NCI-H82 treated with DMSO at 0.1 percent for 48 hours (cell line): ENCODE measurements at regions not wholly inside any gene's neighbourhood (a gene's known extent, or its start where the extent isn't known, plus 50 kb on each side); places are given as distances from the start of the nearest gene placed in this dataset.
"Not testable (repeated sequence)": the region's sequence is repeated elsewhere in the genome, so short reads cannot be mapped to it uniquely, and the experiment has no call there.

Experiments
- DNase-seq: peaks from one replicate; lab custom pipeline; 2025; ENCODE audit not compliant: unreplicated experiment; lab: John Stamatoyannopoulos, UW

GRCh38 chr9:30160570-30160969 is 2223.9 kb upstream of the ACO1 start:
- DNase-seq, result no peak

DNA sequence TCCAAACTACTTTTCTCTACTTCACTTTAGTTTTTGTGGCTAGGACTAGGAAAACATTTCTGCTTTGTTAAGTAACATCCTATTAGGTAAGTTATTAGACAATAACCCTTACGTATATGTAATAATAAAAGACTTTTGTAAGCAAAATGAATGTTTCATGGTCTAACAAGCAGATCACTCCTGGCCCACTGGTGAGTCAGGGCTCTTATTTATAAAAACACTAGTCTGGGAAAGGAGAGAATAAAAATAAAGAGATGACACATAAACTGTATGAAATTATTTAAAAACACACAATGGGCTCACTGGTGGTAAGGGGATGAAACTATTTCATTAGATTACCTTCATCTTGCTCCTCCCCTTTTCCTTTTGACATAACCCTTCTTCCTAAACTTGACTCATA is 2212.2 kb upstream of the ACO1 start:
- DNase-seq, result no peak

DNA sequence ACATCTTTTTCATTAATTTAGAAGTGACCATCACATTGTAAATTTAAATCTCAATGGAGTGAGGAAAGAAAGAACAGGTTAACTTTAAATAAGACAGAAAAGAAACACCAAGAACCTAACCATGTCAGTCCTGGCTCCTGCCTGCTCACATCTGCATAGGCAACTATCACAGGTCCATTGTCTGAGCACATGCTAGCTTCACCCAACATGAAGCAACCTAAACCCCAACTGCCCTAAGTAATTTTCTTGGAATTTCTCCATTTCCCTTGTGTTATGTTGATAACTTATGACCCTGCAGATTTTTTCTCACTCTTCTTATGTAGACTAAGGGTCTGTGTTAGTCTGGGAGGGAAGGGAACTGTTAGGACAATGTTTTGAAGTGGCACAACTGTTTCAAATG is 2205.8 kb upstream of the ACO1 start:
- no peak for DNase-seq

DNA sequence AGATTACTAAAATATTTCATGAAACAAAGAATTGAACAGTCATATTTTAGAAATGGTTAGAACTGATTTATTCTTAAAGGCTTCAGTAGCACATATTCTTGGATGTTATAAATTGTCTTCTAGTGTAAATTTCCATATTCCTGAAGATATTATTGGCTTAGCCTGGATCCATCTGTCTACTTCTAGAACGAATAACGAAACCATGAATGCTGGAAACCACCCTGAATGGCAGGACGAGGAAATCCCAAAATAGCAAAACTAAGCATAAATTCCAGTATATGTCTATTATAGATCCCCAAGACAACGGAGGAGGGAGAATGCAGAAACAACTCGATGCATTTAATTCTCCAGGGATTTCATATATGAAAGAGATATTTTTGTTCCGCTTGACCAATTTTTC is 2191.0 kb upstream of the ACO1 start:
- no peak for DNase-seq

GRCh38 chr9:30196941-30197340 is 2187.5 kb upstream of the ACO1 start:
- DNase-seq, result no peak

- DNase-seq, result no peak
Observed at GRCh38 chr9:30197453-30197852, 2187.0 kb upstream of the ACO1 start.

DNA sequence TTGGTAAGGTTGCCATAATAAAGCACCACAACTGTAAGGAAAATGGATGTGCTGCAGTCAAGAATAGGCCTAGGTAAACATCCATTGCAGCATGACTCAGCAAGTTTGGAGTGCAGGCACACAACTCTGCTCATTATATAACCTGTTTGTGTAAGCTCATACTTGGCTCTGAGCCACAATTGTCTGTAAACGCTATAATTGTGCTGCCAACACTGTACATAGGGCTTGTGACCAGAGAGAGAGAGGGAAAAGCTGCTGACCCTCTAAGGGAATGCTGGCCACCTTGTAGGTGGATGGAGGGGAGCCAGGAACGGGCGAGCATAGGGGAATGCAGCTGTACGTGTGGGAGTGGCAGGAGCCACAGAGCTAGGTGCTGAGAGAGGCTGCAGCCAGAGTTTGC is 2186.5 kb upstream of the ACO1 start:
- DNase-seq, result no peak

DNA sequence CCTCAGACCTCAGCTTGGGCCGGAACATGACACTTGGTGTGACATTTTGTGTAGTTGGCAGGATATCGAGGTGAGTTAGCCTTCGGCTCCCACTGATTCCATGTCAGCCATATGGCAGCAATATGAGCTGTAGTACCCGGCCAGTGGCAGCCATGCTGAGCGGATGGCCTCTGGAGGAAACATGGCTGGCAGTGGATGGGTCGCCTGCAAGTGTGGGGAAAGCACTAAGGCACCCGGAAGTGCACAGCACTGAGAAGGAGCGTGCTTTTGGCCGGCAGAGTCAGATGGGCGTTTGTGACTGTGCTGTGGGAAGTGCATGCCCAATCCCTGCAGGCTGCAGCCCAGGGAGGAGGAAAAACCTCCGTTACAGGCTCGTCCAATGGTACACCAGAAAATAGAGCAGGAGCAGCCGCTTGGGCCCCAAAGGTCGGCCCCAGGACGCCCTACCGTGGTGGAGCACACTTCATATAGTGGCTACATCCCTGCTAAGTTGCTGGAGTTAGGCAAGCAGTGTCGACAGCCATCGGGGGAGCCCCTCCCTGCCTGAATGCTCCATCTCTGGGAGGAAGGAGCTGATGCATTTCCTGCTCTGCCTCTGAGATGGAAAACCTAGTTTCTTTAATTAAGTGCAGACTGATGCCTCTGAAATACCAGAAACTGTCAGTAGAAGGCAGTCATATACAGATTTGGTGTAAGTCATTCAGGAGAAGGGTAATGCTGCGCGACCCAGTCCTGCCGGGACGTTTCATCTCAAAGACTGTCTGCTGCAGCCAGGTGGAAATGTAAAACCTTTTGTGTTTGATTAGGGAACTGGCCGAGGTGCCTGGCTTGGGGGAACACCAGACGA is 2185.8 kb upstream of the ACO1 start:
- no peak for DNase-seq

DNA sequence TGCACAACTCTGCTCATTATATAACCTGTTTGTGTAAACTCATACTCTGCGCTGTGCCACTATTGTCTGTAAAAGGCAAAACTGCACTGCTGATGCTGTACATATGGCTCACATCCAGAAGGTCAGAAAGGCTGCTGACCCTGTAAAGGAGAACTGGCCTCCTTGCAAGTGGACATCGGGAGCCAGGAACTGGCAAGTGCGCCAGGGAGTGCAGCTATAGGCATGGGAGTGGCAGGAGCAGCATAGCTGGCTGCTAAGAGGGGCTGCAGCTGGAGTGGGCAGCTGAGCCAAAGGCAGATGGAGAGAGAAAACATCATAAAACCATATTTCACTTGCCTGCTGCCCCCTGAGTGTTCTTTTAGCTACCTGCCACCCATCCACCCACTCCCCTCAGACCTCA is 2183.4 kb upstream of the ACO1 start:
- no peak for DNase-seq

GRCh38 chr9:30235068-30235467 is 2149.4 kb upstream of the ACO1 start:
- DNase-seq, result no peak

GRCh38 chr9:30235564-30235963 is 2148.9 kb upstream of the ACO1 start:
- DNase-seq, result no peak

DNA sequence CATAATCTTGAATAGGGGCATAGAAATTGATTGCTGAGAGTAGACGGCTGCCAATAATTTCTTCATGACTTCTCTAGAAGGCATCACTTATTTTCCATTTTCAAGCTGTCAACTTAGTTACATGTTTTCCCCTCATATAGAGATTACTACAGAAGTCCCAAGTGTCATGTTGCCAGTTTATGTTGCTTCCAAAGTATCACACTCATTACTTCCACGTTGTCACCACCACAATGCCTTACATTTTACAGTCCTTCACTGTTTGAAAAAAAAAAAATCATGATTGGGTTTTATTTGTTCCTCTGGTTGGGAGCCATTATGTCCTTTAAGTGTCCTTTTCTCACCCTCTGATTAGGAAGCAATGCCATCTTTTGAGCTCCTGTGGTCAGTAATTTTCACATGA is 2144.6 kb upstream of the ACO1 start:
- no peak for DNase-seq

DNA sequence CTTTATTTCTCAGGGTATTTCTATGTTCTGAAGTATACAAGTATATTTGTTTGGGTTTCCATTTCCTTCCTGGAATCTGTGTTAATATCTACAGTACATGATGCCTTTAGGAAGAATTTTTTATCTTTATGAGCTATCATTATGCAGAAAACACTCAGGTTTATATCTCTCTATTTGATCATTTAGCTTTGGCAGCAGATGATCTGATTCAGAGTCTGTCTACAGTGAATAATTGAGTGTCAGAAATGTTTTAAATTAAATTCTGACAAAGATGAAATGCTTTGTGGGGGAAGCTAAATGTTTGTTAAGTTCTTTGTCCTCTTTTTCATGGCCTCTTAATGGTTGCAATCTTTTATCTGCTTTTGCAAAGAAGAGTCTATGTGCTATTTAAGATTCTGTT is 2141.0 kb upstream of the ACO1 start:
- DNase-seq, result no peak

DNA sequence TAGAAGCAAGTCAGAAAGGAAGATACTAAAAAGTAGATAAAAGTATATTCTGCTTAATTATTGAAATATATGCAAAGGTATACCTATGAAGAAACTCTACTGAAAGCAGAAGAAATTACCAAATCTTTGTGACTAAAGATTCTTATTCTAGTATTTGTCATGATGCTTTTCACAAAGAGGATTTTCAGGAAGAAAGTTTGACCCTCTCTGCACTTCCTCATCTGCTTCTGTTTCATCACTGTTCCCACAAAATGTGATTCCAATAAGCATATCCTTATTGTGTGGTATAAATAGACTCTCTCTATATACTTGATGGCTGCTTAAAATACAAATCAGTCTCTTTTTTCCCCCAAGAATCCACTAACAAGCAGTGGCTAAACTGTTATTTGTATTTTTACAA is 2139.6 kb upstream of the ACO1 start:
- no peak for DNase-seq

DNA sequence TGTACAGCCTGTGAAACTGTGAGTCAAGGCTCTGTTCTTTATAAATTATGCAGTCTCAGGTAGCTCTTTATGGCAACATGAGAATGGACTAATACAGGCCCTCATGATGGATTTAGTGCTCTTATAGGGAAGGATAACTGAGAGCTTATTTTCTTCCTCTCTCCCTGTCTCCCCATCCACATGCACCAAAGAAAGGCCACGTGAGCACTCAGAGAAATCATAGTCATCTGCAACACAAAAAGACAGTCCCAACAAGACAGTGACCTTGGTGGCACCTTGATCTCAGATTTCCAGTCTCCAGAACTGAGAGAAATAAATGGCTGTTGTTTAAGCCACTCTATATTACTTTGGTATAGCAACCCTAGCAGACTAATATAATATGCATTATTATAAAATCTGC is 2133.6 kb upstream of the ACO1 start:
- DNase-seq, result no peak

DNA sequence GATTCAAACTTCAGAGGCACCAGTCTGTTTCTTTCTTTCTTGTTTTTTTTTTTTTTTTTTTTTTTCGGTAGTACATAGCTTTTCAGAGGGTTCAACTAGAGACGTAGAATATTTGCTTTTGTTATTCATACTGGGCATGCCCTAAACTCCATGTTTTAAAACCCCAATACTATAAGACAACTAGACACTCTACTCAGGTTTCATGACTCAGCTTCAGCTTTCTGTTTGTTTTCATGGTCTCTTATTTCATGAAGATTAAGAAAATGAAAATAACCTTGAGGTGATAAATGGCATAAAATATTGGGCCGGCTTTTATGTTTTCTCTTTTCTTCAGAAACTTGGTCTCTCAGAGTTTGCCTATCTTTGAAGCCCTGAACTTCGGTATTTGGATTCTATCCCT is 2126.3 kb upstream of the ACO1 start:
- no peak for DNase-seq

- no peak for DNase-seq
Observed at GRCh38 chr9:30280229-30280900, 2104.1 kb upstream of the ACO1 start.

DNA sequence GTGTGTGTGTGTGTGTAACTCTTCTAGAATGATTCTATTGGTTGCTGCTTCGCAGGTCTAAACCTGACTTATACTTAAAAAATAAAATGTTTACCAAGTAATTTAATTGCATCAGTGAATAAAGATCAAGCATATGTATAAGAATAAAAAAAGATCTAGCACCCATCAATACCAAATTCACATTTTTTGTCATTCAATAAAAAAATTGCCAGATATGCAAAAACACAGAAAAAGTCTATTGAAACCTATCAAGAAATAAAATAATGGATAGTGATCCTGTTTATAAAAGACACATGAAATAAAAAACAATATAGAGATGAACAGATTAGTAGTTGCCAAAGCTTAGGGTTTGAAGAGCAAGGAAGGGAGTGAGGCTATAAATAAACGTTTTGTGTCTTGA is 2095.0 kb upstream of the ACO1 start:
- no peak for DNase-seq

GRCh38 chr9:30292026-30292425 is 2092.4 kb upstream of the ACO1 start:
- DNase-seq, result not testable (repeated sequence)

DNA sequence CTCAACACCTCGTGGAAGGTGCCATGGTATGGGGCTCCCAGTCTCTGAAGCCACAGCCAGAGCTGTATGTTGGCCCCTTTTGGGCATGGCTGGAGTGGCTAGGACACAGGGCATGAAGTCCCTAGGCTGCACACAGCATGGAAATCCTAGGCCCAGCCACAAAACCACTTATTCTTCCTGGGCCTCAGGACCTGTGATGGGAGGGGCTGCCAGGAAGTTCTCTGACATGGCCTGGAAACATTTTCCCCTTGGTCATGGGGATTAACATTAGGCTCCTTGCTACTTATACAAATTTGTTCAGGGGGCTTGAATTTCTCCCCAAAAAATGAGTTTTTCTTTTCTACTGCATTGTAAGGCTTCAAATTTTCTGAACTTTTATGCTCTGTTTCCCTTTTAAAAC is 2091.2 kb upstream of the ACO1 start:
- DNase-seq, result no peak

DNA sequence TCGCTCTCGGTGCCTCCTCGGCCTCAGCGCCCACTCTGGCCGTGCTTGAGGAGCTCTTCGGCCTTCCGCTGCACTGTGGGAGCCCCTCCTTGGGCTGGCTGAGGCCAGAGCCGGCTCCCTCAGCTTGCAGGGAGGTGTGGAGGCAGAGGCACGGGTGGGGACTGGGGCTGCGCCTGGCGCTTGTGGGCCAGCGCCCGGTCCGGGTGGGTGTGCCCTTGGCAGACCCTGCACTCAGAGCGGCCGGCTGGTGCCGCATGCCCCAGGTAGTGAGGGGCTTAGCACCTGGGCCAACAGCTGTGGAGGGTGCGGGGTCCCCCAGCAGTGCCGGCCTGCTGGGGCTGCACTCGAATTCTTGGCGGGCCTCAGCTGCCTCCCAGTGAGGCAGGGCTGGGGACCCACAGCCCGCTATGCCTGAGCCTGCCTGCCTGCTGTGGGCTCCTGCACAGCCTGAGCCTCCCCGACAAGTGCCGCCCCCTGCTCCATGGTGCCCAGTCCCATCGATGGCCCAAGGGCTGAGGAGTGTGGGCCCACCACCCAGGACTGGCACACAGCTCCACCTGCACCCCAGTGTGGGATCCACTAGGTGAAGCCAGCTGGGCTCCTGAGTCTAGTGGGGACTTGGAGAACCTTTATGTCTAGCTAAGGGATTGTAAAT is 2085.2 kb upstream of the ACO1 start:
- no peak for DNase-seq

- no peak for DNase-seq
Observed at GRCh38 chr9:30301271-30301963, 2083.0 kb upstream of the ACO1 start.
